GM19099 (cell line): ENCODE measurements at regions not wholly inside any gene's neighbourhood (a gene's known extent, or its start where the extent isn't known, plus 50 kb on each side); places are given as distances from the start of the nearest gene placed in this dataset.

Source experiments
- POLR2A ChIP-seq: IDR thresholded peaks from 3 replicates; pipeline ENCODE4 v1.6.1; 2011; ENCODE audit warnings: low read depth; ENCODE audit not compliant: insufficient read length; ENCODE audit errors: extremely low read depth

DNA sequence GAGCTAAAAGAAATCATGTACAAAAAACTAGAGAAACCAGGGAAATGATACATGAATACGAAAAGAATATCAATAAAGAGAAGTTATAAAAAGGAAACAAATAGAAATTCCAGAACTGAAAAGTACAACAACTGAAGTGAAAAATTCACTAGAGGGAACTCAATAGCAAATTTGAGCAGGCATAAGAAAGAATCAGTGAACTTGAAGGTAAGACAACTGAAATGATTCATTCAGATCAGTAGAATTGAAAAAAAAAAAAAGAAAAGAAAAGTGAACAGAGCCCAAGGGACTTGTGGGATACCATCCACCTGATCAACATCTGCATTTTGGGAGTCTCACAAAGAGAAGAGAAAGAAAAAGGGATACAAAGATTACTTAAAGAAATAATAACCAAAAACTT lies 78.3 kb downstream of the HHEX start:
- no peak for TF ChIP-seq POLR2A

DNA sequence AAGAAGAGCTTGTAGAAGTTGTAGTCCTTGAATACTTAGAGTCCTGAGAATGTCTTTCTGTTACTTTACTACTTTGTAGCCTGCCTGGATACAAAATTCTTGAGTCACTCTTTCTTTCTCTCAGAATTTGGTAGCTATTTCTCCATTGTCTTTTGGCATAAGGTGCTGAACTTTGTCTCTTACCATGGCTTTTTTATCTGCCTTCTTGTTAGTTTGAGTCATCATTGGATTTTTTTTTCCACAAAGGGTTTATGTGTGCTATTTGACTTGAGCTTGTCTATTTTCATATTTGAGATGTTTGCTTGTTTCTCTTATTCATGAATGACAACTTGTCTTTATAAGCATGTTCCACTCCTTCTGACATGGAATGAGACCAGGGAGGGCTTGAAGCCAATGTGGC lies 74.5 kb upstream of the EXOC6 start:
- no peak for TF ChIP-seq POLR2A

DNA sequence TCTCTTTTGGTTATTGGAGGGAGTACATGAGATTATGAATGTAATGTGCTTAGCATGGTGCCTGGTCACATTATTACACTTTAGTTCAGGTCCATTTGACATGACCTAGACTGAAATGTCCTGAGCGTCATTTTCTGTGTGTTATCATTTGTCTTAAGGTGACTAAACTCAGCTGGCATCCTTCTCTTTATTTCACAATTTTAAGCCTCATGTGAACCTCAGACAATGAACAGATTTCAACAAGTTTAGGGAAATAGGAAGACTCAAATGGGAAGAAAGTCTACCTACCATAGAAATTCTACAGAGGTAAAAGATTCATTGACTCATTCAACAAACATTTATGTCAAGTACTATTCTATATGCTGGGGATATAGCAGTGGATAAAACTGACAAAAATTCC lies 70.2 kb upstream of the EXOC6 start:
- TF ChIP-seq POLR2A: no peak

DNA sequence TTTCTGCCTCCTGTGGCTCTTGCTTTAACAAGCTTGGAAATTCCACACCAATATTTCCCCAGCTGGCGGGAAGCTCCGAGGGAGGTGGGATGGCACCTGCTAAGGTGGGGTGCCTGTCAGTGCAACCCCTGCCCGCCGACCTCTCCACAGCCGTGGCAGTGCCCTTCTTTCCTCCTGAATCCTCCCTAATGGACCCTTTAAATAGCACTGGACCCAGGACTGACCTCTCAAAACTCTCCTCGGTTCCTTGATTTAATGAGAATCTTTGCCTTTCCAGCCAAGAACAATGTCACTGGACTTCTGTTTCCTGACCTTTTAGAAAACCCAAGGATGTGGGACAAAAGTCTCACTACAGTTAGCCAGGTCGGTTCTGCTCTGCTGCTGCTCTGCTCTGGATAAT lies 63.2 kb upstream of the EXOC6 start:
- no peak for TF ChIP-seq POLR2A

DNA sequence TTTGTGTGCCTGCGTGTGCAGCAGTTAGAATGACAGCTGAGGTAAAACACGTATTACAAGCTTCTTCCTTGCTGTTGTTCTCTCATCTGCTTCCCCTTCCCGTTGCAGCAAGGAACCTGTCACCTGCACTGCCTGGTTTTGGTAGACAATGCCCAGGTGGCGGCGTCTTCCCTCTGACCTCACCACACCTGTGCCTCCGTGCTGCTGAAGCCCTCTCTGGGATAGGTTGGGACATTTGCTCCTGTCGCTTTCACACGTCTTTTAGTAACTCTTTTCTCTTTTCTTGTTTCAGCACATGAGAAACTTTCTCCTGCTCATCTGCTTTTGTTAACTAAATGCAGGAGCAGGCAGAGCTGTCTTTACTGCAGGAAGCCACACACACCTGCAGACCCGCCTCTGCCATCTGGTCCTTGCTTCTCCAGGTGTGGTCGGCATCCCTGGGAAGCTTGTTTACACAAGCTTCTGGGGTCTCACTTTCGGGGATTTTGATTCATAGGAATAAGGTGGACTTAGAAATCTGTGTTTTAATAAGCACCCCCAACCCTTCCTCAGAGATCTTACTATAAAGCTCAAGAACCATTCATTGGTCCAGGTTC lies 60.7 kb upstream of the EXOC6 start:
- no peak for TF ChIP-seq POLR2A

DNA sequence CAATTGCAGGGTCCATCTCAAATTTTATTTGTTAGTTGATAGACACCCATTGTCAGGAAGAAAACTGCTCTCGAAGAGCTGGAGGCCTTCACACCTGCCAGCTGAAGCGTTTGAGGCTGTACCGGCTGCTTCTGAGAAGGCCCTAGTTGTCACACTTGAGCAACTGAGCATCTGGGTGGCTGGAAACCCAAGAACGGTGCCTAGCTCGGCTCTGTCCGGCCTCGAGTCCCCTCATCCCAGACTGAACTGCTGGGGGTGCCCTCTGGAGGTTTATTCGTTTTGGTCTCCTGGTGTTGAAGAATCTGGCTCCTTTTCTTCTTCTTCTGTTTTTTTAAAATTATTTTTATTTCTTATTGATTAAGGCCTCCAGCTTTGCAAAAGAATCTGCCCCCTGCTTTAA lies 59.3 kb upstream of the EXOC6 start:
- TF ChIP-seq POLR2A: no peak

DNA sequence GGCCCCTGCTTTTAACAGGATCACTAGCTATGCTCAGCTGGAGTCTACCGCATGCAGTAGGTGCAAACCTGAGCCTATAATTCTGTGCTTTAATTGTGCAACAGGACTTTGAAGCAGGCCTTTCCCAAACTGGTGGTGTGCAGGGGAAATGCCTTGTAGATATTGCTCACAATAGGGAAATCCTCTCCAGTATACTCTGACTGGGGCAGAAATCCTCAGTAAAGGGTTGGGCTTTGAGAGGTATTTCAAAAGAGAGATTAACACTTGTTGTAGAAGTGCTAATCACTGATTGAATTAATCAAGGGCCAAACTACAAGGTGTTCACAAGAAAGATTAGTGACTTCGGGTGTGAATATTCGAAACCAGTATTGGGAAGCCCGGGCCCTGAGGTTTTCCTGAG lies 58.5 kb upstream of the EXOC6 start:
- TF ChIP-seq POLR2A: no peak

DNA sequence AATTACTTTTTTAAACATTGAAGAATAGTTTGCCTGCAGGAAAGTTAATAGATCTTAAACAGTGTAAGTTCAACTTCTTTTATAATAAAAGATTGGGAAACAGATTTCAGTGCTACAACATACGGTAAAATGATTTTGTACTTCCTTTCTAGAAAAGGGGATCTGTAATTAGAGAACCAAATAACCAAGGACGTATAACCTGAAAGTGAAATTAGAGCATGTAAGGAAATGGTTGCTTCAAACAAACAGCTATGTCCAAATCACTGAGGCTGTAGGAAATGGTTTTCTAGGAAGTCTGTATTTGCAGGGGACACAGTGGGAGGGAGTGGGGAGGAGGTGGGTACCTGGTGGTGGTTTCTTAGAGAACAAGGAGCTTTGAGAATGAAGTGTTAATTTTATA lies 57.9 kb upstream of the EXOC6 start:
- no peak for TF ChIP-seq POLR2A

DNA sequence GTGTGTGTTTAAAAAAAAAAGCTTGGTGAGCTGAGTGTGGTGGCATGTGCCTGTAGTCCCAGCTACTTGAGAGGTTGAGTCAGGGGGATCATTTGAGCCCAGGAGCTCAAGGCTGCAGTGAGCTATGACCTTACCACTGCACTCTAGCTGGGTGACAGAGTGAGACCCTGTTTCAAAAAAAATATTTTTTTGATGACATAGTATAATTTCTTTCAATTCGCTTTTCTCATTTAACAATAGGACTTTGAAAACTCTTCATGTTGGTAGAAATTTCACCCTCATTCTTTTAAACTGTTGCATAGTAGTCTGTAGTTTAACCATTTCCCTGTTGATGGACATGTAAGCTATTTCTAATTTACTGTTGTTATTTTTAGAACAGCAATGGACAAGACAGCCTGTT lies 55.7 kb upstream of the EXOC6 start:
- TF ChIP-seq POLR2A: no peak
